ENCODE measurements at regions not wholly inside any gene's neighbourhood (a gene's known extent, or its start where the extent isn't known, plus 50 kb on each side); places are given as distances from the start of the nearest gene placed in this dataset.
"Not testable (repeated sequence)": the region's sequence is repeated elsewhere in the genome, so short reads cannot be mapped to it uniquely, and the experiment has no call there.

GRCh38 chr3:40698611-40699010 lies 173.9 kb downstream of the ZNF621 start:
- H3K36me3 ChIP-seq (ENCODE audit: control insufficient read depth in 2 of 4, insufficient read depth in 4 of 4, low read length in 3 of 4); H3K79me1 ChIP-seq (ENCODE audit: low read depth, low read length); H4K5ac ChIP-seq (ENCODE audit: insufficient read length, low read depth, low read length); H2BK20ac ChIP-seq (ENCODE audit: low read length); H2AK5ac ChIP-seq (ENCODE audit: low read depth, low read length); FAIRE-seq; H2BK15ac ChIP-seq (ENCODE audit: low read length); H3K23me2 ChIP-seq (ENCODE audit: low read depth, low read length); H3K79me2 ChIP-seq (ENCODE audit: control insufficient read depth in 1 of 2, insufficient read depth in 2 of 2, low read length in 2 of 2); H3K18ac ChIP-seq (ENCODE audit: extremely low read depth, low read length); H3K23ac ChIP-seq (ENCODE audit: insufficient read length); H3K4ac ChIP-seq (replicated peaks; ENCODE audit: insufficient read length, low read depth, low read length); H3K4me1 ChIP-seq (replicated peaks in 1 of 4; ENCODE audit: control insufficient read depth in 3 of 4, insufficient read depth in 4 of 4, low read length in 3 of 4); H3K4me2 ChIP-seq (ENCODE audit: insufficient read depth in 1 of 2, low read depth in 2 of 2, low read length in 2 of 2); H2BK5ac ChIP-seq (ENCODE audit: low read depth, low read length); H4K20me1 ChIP-seq (replicated peaks in 1 of 2; ENCODE audit: control insufficient read depth in 1 of 2, insufficient read depth in 2 of 2, low read length in 2 of 2); DNase-seq (ENCODE audit: low read depth in 1 of 2, low spot score in 2 of 2); H3K9ac ChIP-seq (replicated peaks in 1 of 4; ENCODE audit: extremely low read depth in 1 of 4, low read depth in 3 of 4, low read length in 3 of 4); POLR2A ChIA-PET (ENCODE audit: partially characterized antibody); H4K8ac ChIP-seq (ENCODE audit: extremely low read depth, insufficient read depth, low read length); H3K27ac ChIP-seq (ENCODE audit: low read depth, low read length); H3K4me3 ChIP-seq (ENCODE audit: extremely low read depth in 1 of 4, insufficient read depth in 2 of 4, low read depth in 3 of 4, low read length in 4 of 4); H2BK12ac ChIP-seq (ENCODE audit: low read depth, low read length); H2BK120ac ChIP-seq (replicated peaks; ENCODE audit: low read depth, low read length); CTCF ChIA-PET (ENCODE audit: partially characterized antibody); H2AFZ ChIP-seq (ENCODE audit: low read length); H4K91ac ChIP-seq (replicated peaks; ENCODE audit: insufficient read length, low read length); H3K14ac ChIP-seq (ENCODE audit: insufficient read length); H3K56ac ChIP-seq (replicated peaks; ENCODE audit: insufficient read length, low read depth, low read length); H3K27me3 ChIP-seq (replicated peaks in 1 of 4; ENCODE audit: control insufficient read depth in 3 of 4, extremely low read depth in 1 of 4, insufficient read depth in 3 of 4, low read length in 3 of 4): not testable (repeated sequence)
- H3K9me3 ChIP-seq (ENCODE audit: insufficient read depth in 2 of 2, low read depth in 1 of 2, low read length in 1 of 2): peaks cover 11 to 14% of the 10 kb centered on the region in 2 experiments
